ENCODE measurements at regions not wholly inside any gene's neighbourhood (a gene's known extent, or its start where the extent isn't known, plus 50 kb on each side); places are given as distances from the start of the nearest gene placed in this dataset.
"Not testable (repeated sequence)": the region's sequence is repeated elsewhere in the genome, so short reads cannot be mapped to it uniquely, and the experiment has no call there.

- no peak for DNase-seq (ENCODE audit: low spot score)
Measured at GRCh38 chr4:103996637-103997036, 276.9 kb upstream of the TACR3 start.

GRCh38 chr4:103996064-103996463 is 276.3 kb upstream of the TACR3 start:
- no peak for DNase-seq (ENCODE audit: low spot score)

- DNase-seq (ENCODE audit: low spot score) = no peak
Measured at GRCh38 chr4:103994059-103994458, 274.3 kb upstream of the TACR3 start.

GRCh38 chr4:103982454-103982853 is 262.7 kb upstream of the TACR3 start:
- no peak for DNase-seq (ENCODE audit: low spot score)

- DNase-seq (ENCODE audit: low spot score) = no peak
Measured at GRCh38 chr4:103948244-103949018, 228.6 kb upstream of the TACR3 start.

GRCh38 chr4:103947617-103948016 is 227.8 kb upstream of the TACR3 start:
- DNase-seq (ENCODE audit: low spot score) = no peak

- not testable (repeated sequence) for DNase-seq (ENCODE audit: low spot score)
Measured at GRCh38 chr4:103946621-103947268, 227.0 kb upstream of the TACR3 start.

GRCh38 chr4:103938488-103938887 is 218.7 kb upstream of the TACR3 start:
- DNase-seq (ENCODE audit: low spot score) = no peak

- DNase-seq (ENCODE audit: low spot score) = no peak
Measured at GRCh38 chr4:103936653-103937145, 216.9 kb upstream of the TACR3 start.

GRCh38 chr4:103934178-103934789 is 214.5 kb upstream of the TACR3 start:
- DNase-seq (ENCODE audit: low spot score) = peak; percentile 11

- no peak for DNase-seq (ENCODE audit: low spot score)
Measured at GRCh38 chr4:103928370-103928769, 208.6 kb upstream of the TACR3 start.

- DNase-seq (ENCODE audit: low spot score) = no peak
Measured at GRCh38 chr4:103923551-103923950, 203.8 kb upstream of the TACR3 start.

- DNase-seq (ENCODE audit: low spot score) = no peak
Measured at GRCh38 chr4:103918214-103918613, 198.4 kb upstream of the TACR3 start.

- no peak for DNase-seq (ENCODE audit: low spot score)
Measured at GRCh38 chr4:103915224-103915869, 195.6 kb upstream of the TACR3 start.

GRCh38 chr4:103907414-103907813 is 187.6 kb upstream of the TACR3 start:
- DNase-seq (ENCODE audit: low spot score) = no peak

GRCh38 chr4:103904123-103904522 is 184.3 kb upstream of the TACR3 start:
- DNase-seq (ENCODE audit: low spot score) = no peak

GRCh38 chr4:103902730-103903129 is 182.9 kb upstream of the TACR3 start:
- DNase-seq (ENCODE audit: low spot score) = no peak

GRCh38 chr4:103895876-103896465 is 176.2 kb upstream of the TACR3 start:
- DNase-seq (ENCODE audit: low spot score) = no peak

GRCh38 chr4:103892586-103892985 is 172.8 kb upstream of the TACR3 start:
- no peak for DNase-seq (ENCODE audit: low spot score)

- DNase-seq (ENCODE audit: low spot score) = no peak
Measured at GRCh38 chr4:103887191-103887590, 167.4 kb upstream of the TACR3 start.

GRCh38 chr4:103885152-103885551 is 165.4 kb upstream of the TACR3 start:
- DNase-seq (ENCODE audit: low spot score) = no peak

GRCh38 chr4:103867311-103867710 is 147.5 kb upstream of the TACR3 start:
- no peak for DNase-seq (ENCODE audit: low spot score)

Data from CD4-positive, alpha-beta T cell treated with Interleukin-6 at 100 ng/mL for 8 hours (primary cell).